GM19324 (cell line): ENCODE measurements at regions not wholly inside any gene's neighbourhood (a gene's known extent, or its start where the extent isn't known, plus 50 kb on each side); places are given as distances from the start of the nearest gene placed in this dataset.
"Not testable (repeated sequence)": the region's sequence is repeated elsewhere in the genome, so short reads cannot be mapped to it uniquely, and the experiment has no call there.

Experiments used
- ATAC-seq: cut with Tn5 transposase; IDR thresholded peaks from one replicate; pipeline ENCODE4 v1.9.1; 2021; ENCODE audit warnings: mild to moderate bottlenecking, moderate library complexity; ENCODE audit not compliant: unreplicated experiment, low FRiP score

GRCh38 chr13:74555651-74556420 lies 421.6 kb upstream of the KLF12 start:
- no peak for ATAC-seq

- ATAC-seq, result no peak
Measured at GRCh38 chr13:74555276-74555625, 421.0 kb upstream of the KLF12 start.

- ATAC-seq, result no peak
Measured at GRCh38 chr13:74554569-74555275, 420.5 kb upstream of the KLF12 start.

GRCh38 chr13:74550039-74550438 lies 415.8 kb upstream of the KLF12 start:
- no peak for ATAC-seq

GRCh38 chr13:74536649-74537048 lies 402.4 kb upstream of the KLF12 start:
- not testable (repeated sequence) for ATAC-seq

- ATAC-seq, result no peak
Measured at GRCh38 chr13:74533226-74533625, 399.0 kb upstream of the KLF12 start.

GRCh38 chr13:74530011-74530410 lies 395.8 kb upstream of the KLF12 start:
- ATAC-seq, result no peak

- no peak for ATAC-seq
Measured at GRCh38 chr13:74528734-74529513, 394.7 kb upstream of the KLF12 start.

GRCh38 chr13:74523057-74523456 lies 388.9 kb upstream of the KLF12 start:
- no peak for ATAC-seq

GRCh38 chr13:74511523-74511922 lies 377.3 kb upstream of the KLF12 start:
- no peak for ATAC-seq

GRCh38 chr13:74487091-74487722 lies 353.0 kb upstream of the KLF12 start:
- ATAC-seq, result no peak

GRCh38 chr13:74485757-74486156 lies 351.6 kb upstream of the KLF12 start:
- no peak for ATAC-seq

- ATAC-seq, result no peak
Measured at GRCh38 chr13:74479124-74479523, 344.9 kb upstream of the KLF12 start.

- no peak for ATAC-seq
Measured at GRCh38 chr13:74476788-74477187, 342.6 kb upstream of the KLF12 start.

GRCh38 chr13:74476365-74476764 lies 342.2 kb upstream of the KLF12 start:
- no peak for ATAC-seq

- no peak for ATAC-seq
Measured at GRCh38 chr13:74466864-74467263, 332.7 kb upstream of the KLF12 start.

GRCh38 chr13:74466020-74466419 lies 331.8 kb upstream of the KLF12 start:
- ATAC-seq, result no peak

- ATAC-seq, result no peak
Measured at GRCh38 chr13:74465271-74465670, 331.1 kb upstream of the KLF12 start.

- no peak for ATAC-seq
Measured at GRCh38 chr13:74464670-74465069, 330.5 kb upstream of the KLF12 start.

- no peak for ATAC-seq
Measured at GRCh38 chr13:74461011-74461410, 326.8 kb upstream of the KLF12 start.

GRCh38 chr13:74452881-74453280 lies 318.7 kb upstream of the KLF12 start:
- ATAC-seq, result no peak
